Erythroblast (primary cell): ENCODE measurements at regions not wholly inside any gene's neighbourhood (a gene's known extent, or its start where the extent isn't known, plus 50 kb on each side); places are given as distances from the start of the nearest gene placed in this dataset.

ENCODE experiments used
- GATA1 ChIP-seq: IDR thresholded peaks from 2 replicates; pipeline ENCODE4 v1.6.1; 2011; ENCODE audit warnings: low read depth, mild to moderate bottlenecking, control low read depth, low read length, moderate library complexity
- POLR2A ChIP-seq: IDR thresholded peaks from 2 replicates; pipeline ENCODE4 v1.6.1; 2011; ENCODE audit warnings: mild to moderate bottlenecking, low read length

DNA sequence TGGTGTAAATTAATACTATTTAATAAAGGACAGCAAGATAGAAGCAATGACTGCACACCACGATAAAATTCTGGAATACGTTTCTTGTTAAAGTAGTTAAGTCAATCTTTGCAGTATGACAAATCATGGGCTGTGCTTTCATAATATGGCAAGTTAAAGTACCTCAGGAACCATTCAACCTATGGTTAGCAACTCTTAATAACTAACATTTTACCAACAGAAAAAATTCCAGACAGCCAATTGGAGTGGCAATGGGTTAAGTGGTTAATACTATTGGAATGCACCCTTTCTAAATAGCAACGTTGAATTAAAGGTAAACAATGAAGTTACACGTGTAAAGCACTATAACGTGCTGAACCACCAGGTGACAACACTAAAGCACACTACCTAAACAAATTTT lies 72.4 kb upstream of the ZCCHC13 start:
- TF ChIP-seq POLR2A = no peak
- no peak for TF ChIP-seq GATA1
